OCI-LY7 (cell line): ENCODE measurements at regions not wholly inside any gene's neighbourhood (a gene's known extent, or its start where the extent isn't known, plus 50 kb on each side); places are given as distances from the start of the nearest gene placed in this dataset.

Experiments
- CTCF ChIP-seq: fragments of 200-600 bp; sonication (generic); conservative IDR thresholded peaks from 2 replicates; pipeline ENCODE4 v1.5.1; 2014; ENCODE audit warnings: mild to moderate bottlenecking, antibody characterized with exemption, low read length, moderate library complexity, mixed read lengths
- EZH2phosphoT487 ChIP-seq: fragments of 200-600 bp; sonication (generic); IDR thresholded peaks from 2 replicates; pipeline ENCODE4 v1.6.1; 2018; ENCODE audit warnings: low read depth, borderline replicate concordance, mild to moderate bottlenecking, mixed run types, antibody characterized with exemption, low read length, moderate library complexity, mixed read lengths

GRCh38 chr1:82491301-82492048, 690.7 kb downstream of the ADGRL2 start:
- TF ChIP-seq CTCF (no peak), EZH2phosphoT487 (no peak)
